HEK293 (cell line): ENCODE measurements at regions not wholly inside any gene's neighbourhood (a gene's known extent, or its start where the extent isn't known, plus 50 kb on each side); places are given as distances from the start of the nearest gene placed in this dataset.

Source experiments
- CTCF ChIA-PET: fragments of 350-600 bp; formaldehyde crosslinking; extraction: SDS; loops from one replicate; lab custom pipeline; 2021; ENCODE audit warnings: antibody characterized with exemption; lab: Yijun Ruan, JAX
- POLR2A ChIA-PET: fragments of 300-600 bp; formaldehyde crosslinking; extraction: SDS; loops from one replicate; lab custom pipeline; 2020; ENCODE audit warnings: antibody characterized with exemption, inconsistent platforms; lab: Yijun Ruan, JAX
- H3K27ac ChIP-seq: fragments of 200-500 bp; sonication (Bioruptor generic); 2 replicates; pipeline ENCODE4 v1.5.1; 2014; ENCODE audit warnings: low read depth, low read length, control low read depth, inconsistent platforms; ENCODE audit errors: extremely low read depth
- H3K36me3 ChIP-seq, 2 experiments: fragments of 200-500 bp in 1 of 2; sonication (Bioruptor generic) in 1 of 2; 1 replicate in 1 of 2; 2 replicates in 1 of 2; pipeline ENCODE4 v1.5.1; 2014 to 2017; ENCODE audit warnings: inconsistent platforms in 2 of 2, low read length in 2 of 2; ENCODE audit not compliant: control insufficient read depth in 2 of 2, insufficient read depth in 1 of 2
- H3K4me1 ChIP-seq: fragments of 200-500 bp; sonication (Bioruptor generic); 2 replicates; pipeline ENCODE4 v1.5.1; 2014; ENCODE audit warnings: mild to moderate bottlenecking, low read length, inconsistent platforms; ENCODE audit not compliant: control insufficient read depth, insufficient read depth
- H3K4me3 ChIP-seq: 2 replicates; pipeline ENCODE4 v1.5.1; 2011; ENCODE audit warnings: low read depth, mild to moderate bottlenecking, control low read depth, low read length, moderate library complexity
- H3K9me3 ChIP-seq: fragments of 200-500 bp; sonication (Bioruptor generic); 2 replicates; pipeline ENCODE4 v1.5.1; 2014; ENCODE audit warnings: low read depth, low read length, inconsistent platforms; ENCODE audit not compliant: control insufficient read depth, insufficient read depth
- FEZF1 ChIP-seq: fragments of 450-650 bp; formaldehyde crosslinking; IDR thresholded peaks from 2 replicates; pipeline ENCODE4 v1.5.1; 2016; ENCODE audit warnings: missing biosample characterization, missing genetic modification characterization
- GLIS1 ChIP-seq: fragments of 450-650 bp; formaldehyde crosslinking; IDR thresholded peaks from 2 replicates; pipeline ENCODE4 v1.5.1; 2016; ENCODE audit warnings: missing biosample characterization, missing genetic modification characterization
- HOXD13 ChIP-seq: sonication (generic); formaldehyde crosslinking; IDR thresholded peaks from 2 replicates; pipeline ENCODE4 v1.8.0; 2022; ENCODE audit warnings: missing genetic modification reagents, borderline replicate concordance
- MEIS1 ChIP-seq: sonication (generic); formaldehyde crosslinking; IDR thresholded peaks from 2 replicates; pipeline ENCODE4 v1.8.1; 2022; ENCODE audit warnings: missing genetic modification reagents, mild to moderate bottlenecking, borderline replicate concordance
- PRDM1 ChIP-seq: fragments of 450-650 bp; formaldehyde crosslinking; IDR thresholded peaks from 2 replicates; pipeline ENCODE4; 2016; ENCODE audit warnings: missing biosample characterization, missing genetic modification characterization
- RBAK ChIP-seq: fragments of 450-650 bp; formaldehyde crosslinking; IDR thresholded peaks from 2 replicates; pipeline ENCODE4 v1.5.1; 2016; ENCODE audit warnings: missing biosample characterization, missing genetic modification characterization
- TCF7L2 ChIP-seq: IDR thresholded peaks from 2 replicates; pipeline ENCODE4 v1.6.1; 2011; ENCODE audit warnings: low read depth, mild to moderate bottlenecking, inconsistent platforms, low read length, moderate library complexity, borderline replicate concordance
- WT1 ChIP-seq: fragments of 450-650 bp; formaldehyde crosslinking; IDR thresholded peaks from 2 replicates; pipeline ENCODE4 v1.5.1; 2016; ENCODE audit warnings: missing biosample characterization, missing genetic modification characterization
- YY2 ChIP-seq: fragments of 450-650 bp; formaldehyde crosslinking; IDR thresholded peaks from 2 replicates; pipeline ENCODE4 v1.5.1; 2016; ENCODE audit warnings: missing biosample characterization, missing genetic modification characterization
- ZIC2 ChIP-seq: fragments of 450-650 bp; formaldehyde crosslinking; IDR thresholded peaks from 2 replicates; pipeline ENCODE4 v1.5.1; 2016; ENCODE audit warnings: missing biosample characterization, missing genetic modification characterization
- ZNF138 ChIP-seq: fragments of 450-650 bp; formaldehyde crosslinking; IDR thresholded peaks from 2 replicates; pipeline ENCODE4 v1.5.1; 2016; ENCODE audit warnings: missing biosample characterization, missing genetic modification characterization, borderline replicate concordance
- ZNF175 ChIP-seq: fragments of 450-650 bp; formaldehyde crosslinking; IDR thresholded peaks from 2 replicates; pipeline ENCODE4 v1.5.1; 2016; ENCODE audit warnings: missing biosample characterization, missing genetic modification characterization
- ZNF221 ChIP-seq: fragments of 450-650 bp; formaldehyde crosslinking; IDR thresholded peaks from 2 replicates; pipeline ENCODE4 v1.5.1; 2017; ENCODE audit warnings: missing biosample characterization, missing genetic modification characterization, borderline replicate concordance
- ZNF335 ChIP-seq: fragments of 450-650 bp; formaldehyde crosslinking; conservative IDR thresholded peaks from 2 replicates; pipeline ENCODE4 v1.5.1; 2016; ENCODE audit warnings: missing biosample characterization, missing genetic modification characterization
- ZNF423 ChIP-seq: fragments of 450-650 bp; formaldehyde crosslinking; IDR thresholded peaks from 2 replicates; pipeline ENCODE4 v1.5.1; 2016; ENCODE audit warnings: missing biosample characterization, missing genetic modification characterization
- ZNF558 ChIP-seq: fragments of 450-650 bp; formaldehyde crosslinking; IDR thresholded peaks from 2 replicates; pipeline ENCODE4 v1.5.1; 2016; ENCODE audit warnings: missing biosample characterization, missing genetic modification characterization
- ZNF561 ChIP-seq: fragments of 450-650 bp; IDR thresholded peaks from 2 replicates; pipeline ENCODE4 v1.5.1; 2018; ENCODE audit warnings: missing biosample characterization, missing genetic modification characterization, borderline replicate concordance
- ZNF596 ChIP-seq: fragments of 450-650 bp; IDR thresholded peaks from 2 replicates; pipeline ENCODE4 v1.5.0; 2018; ENCODE audit warnings: missing biosample characterization, mild to moderate bottlenecking, missing genetic modification characterization, moderate library complexity
- ZNF621 ChIP-seq: fragments of 450-650 bp; formaldehyde crosslinking; IDR thresholded peaks from 2 replicates; pipeline ENCODE4 v1.5.1; 2017; ENCODE audit warnings: missing biosample characterization, missing genetic modification characterization
- TF ChIP-seq, protein P1 (sequence below): fragments of 450-650 bp; formaldehyde crosslinking; IDR thresholded peaks from 2 replicates; pipeline ENCODE4 v1.5.1; 2016; ENCODE audit warnings: missing biosample characterization, missing genetic modification characterization
- TF ChIP-seq, protein P2 (sequence below): fragments of 450-650 bp; formaldehyde crosslinking; IDR thresholded peaks from 2 replicates; pipeline ENCODE4 v1.5.1; 2017; ENCODE audit warnings: missing biosample characterization, missing genetic modification characterization
- TF ChIP-seq, protein P3 (sequence below): fragments of 450-650 bp; formaldehyde crosslinking; IDR thresholded peaks from 2 replicates; pipeline ENCODE4 v1.5.0; 2017; ENCODE audit warnings: missing biosample characterization, missing genetic modification characterization, borderline replicate concordance
- TF ChIP-seq, protein P4 (sequence below): fragments of 450-650 bp; formaldehyde crosslinking; IDR thresholded peaks from 2 replicates; pipeline ENCODE4 v1.5.1; 2017; ENCODE audit warnings: missing biosample characterization, missing genetic modification characterization

- TF ChIP-seq, protein P1, sequence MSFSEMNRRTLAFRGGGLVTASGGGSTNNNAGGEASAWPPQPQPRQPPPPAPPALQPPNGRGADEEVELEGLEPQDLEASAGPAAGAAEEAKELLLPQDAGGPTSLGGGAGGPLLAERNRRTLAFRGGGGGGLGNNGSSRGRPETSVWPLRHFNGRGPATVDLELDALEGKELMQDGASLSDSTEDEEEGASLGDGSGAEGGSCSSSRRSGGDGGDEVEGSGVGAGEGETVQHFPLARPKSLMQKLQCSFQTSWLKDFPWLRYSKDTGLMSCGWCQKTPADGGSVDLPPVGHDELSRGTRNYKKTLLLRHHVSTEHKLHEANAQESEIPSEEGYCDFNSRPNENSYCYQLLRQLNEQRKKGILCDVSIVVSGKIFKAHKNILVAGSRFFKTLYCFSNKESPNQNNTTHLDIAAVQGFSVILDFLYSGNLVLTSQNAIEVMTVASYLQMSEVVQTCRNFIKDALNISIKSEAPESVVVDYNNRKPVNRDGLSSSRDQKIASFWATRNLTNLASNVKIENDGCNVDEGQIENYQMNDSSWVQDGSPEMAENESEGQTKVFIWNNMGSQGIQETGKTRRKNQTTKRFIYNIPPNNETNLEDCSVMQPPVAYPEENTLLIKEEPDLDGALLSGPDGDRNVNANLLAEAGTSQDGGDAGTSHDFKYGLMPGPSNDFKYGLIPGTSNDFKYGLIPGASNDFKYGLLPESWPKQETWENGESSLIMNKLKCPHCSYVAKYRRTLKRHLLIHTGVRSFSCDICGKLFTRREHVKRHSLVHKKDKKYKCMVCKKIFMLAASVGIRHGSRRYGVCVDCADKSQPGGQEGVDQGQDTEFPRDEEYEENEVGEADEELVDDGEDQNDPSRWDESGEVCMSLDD (tag by site-specific recombination) = no peak
- no peak for TF ChIP-seq YY2 (tag by site-specific recombination)
- TF ChIP-seq ZNF621 (tag by site-specific recombination) = no peak
- TF ChIP-seq GLIS1 (tag by site-specific recombination) = no peak
- TF ChIP-seq MEIS1 (CRISPR knock-in tag) = no peak
- TF ChIP-seq ZNF558 = no peak
- TF ChIP-seq, protein P2, sequence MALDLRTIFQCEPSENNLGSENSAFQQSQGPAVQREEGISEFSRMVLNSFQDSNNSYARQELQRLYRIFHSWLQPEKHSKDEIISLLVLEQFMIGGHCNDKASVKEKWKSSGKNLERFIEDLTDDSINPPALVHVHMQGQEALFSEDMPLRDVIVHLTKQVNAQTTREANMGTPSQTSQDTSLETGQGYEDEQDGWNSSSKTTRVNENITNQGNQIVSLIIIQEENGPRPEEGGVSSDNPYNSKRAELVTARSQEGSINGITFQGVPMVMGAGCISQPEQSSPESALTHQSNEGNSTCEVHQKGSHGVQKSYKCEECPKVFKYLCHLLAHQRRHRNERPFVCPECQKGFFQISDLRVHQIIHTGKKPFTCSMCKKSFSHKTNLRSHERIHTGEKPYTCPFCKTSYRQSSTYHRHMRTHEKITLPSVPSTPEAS = no peak
- TF ChIP-seq, all 188 proteins: peak for 4
Measured at GRCh38 chr5:17400724-17401469, 97.1 kb upstream of the TAF11L2 start (continued).

GRCh38 chr5:17401470-17402288 is 96.4 kb upstream of the TAF11L2 start:
- CTCF ChIA-PET = interaction anchor here (0.6 to 1.6 kb wide), 4 partner anchors 9 to 806 kb away, joined by 3 read pairs; no protein-coding TSS in a partner anchor
- Histone ChIP-seq H3K36me3 (no peaks in the 10 kb centered on the region), H3K4me3 (no peak overlapping the region), H3K4me1 (peaks cover 37% of the 10 kb centered on the region), H3K9me3 (no peaks in the 10 kb centered on the region), H3K27ac (peak overlapping the region; percentile 79)
- POLR2A ChIA-PET = interaction anchor here (0.7 to 1.6 kb wide), 3 partner anchors 9 to 184 kb away, joined by 3 to 4 read pairs (median 3); no protein-coding TSS in a partner anchor
- TF ChIP-seq TCF7L2 = 0 out of 2 replicates have a peak, but pooled peaks have one; percentile 10
- peak; percentile 40; the same call in 1 of the 2 replicates for TF ChIP-seq ZNF423 (tag by site-specific recombination)
- TF ChIP-seq ZIC2 (tag by site-specific recombination) = 0 out of 2 replicates have a peak, but pooled peaks have one; percentile 42
- TF ChIP-seq WT1 = no peak
- peak; percentile 61 for TF ChIP-seq PRDM1
- peak; percentile 25; the same call in 1 of the 2 replicates for TF ChIP-seq ZNF596 (tag by site-specific recombination)
- TF ChIP-seq, protein P3, sequence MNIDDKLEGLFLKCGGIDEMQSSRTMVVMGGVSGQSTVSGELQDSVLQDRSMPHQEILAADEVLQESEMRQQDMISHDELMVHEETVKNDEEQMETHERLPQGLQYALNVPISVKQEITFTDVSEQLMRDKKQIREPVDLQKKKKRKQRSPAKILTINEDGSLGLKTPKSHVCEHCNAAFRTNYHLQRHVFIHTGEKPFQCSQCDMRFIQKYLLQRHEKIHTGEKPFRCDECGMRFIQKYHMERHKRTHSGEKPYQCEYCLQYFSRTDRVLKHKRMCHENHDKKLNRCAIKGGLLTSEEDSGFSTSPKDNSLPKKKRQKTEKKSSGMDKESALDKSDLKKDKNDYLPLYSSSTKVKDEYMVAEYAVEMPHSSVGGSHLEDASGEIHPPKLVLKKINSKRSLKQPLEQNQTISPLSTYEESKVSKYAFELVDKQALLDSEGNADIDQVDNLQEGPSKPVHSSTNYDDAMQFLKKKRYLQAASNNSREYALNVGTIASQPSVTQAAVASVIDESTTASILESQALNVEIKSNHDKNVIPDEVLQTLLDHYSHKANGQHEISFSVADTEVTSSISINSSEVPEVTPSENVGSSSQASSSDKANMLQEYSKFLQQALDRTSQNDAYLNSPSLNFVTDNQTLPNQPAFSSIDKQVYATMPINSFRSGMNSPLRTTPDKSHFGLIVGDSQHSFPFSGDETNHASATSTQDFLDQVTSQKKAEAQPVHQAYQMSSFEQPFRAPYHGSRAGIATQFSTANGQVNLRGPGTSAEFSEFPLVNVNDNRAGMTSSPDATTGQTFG (tag by site-specific recombination) = no peak
- no peak for TF ChIP-seq RBAK (tag by site-specific recombination)
- peak; percentile 55; the same call in 1 of the 2 replicates for TF ChIP-seq GLIS1 (tag by site-specific recombination)
- no peak for TF ChIP-seq ZNF138 (tag by site-specific recombination)
- TF ChIP-seq ZNF221 (tag by site-specific recombination) = no peak
- TF ChIP-seq ZNF175 (tag by site-specific recombination) = no peak
- TF ChIP-seq, protein P4, sequence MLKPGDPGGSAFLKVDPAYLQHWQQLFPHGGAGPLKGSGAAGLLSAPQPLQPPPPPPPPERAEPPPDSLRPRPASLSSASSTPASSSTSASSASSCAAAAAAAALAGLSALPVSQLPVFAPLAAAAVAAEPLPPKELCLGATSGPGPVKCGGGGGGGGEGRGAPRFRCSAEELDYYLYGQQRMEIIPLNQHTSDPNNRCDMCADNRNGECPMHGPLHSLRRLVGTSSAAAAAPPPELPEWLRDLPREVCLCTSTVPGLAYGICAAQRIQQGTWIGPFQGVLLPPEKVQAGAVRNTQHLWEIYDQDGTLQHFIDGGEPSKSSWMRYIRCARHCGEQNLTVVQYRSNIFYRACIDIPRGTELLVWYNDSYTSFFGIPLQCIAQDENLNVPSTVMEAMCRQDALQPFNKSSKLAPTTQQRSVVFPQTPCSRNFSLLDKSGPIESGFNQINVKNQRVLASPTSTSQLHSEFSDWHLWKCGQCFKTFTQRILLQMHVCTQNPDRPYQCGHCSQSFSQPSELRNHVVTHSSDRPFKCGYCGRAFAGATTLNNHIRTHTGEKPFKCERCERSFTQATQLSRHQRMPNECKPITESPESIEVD = peak; percentile 51
- TF ChIP-seq FEZF1 (tag by site-specific recombination) = peak; percentile 32
- peak; percentile 51; the same call in 1 of the 2 replicates for TF ChIP-seq ZNF335
- peak; percentile 31; the same call in 1 of the 2 replicates for TF ChIP-seq ZNF561 (tag by site-specific recombination)
- TF ChIP-seq HOXD13 (CRISPR knock-in tag) = peak; percentile 49; the same call in 1 of the 2 replicates
